NCI-H1092 (cell line): ENCODE measurements at regions not wholly inside any gene's neighbourhood (a gene's known extent, or its start where the extent isn't known, plus 50 kb on each side); places are given as distances from the start of the nearest gene placed in this dataset.
"Not testable (repeated sequence)": the region's sequence is repeated elsewhere in the genome, so short reads cannot be mapped to it uniquely, and the experiment has no call there.

Source experiments
- DNase-seq: peaks from one replicate; lab custom pipeline; 2025; lab: John Stamatoyannopoulos, UW

- DNase-seq: no peak
These were observed 492.4 kb downstream of the TNS3 start for GRCh38 chr7:47089461-47089860.

GRCh38 chr7:47089068-47089417 lies 492.9 kb downstream of the TNS3 start:
- no peak for DNase-seq

GRCh38 chr7:47088329-47089067 lies 493.4 kb downstream of the TNS3 start:
- peak; percentile 28 for DNase-seq

- no peak for DNase-seq
These were observed 494.0 kb downstream of the TNS3 start for GRCh38 chr7:47087866-47088265.

DNA sequence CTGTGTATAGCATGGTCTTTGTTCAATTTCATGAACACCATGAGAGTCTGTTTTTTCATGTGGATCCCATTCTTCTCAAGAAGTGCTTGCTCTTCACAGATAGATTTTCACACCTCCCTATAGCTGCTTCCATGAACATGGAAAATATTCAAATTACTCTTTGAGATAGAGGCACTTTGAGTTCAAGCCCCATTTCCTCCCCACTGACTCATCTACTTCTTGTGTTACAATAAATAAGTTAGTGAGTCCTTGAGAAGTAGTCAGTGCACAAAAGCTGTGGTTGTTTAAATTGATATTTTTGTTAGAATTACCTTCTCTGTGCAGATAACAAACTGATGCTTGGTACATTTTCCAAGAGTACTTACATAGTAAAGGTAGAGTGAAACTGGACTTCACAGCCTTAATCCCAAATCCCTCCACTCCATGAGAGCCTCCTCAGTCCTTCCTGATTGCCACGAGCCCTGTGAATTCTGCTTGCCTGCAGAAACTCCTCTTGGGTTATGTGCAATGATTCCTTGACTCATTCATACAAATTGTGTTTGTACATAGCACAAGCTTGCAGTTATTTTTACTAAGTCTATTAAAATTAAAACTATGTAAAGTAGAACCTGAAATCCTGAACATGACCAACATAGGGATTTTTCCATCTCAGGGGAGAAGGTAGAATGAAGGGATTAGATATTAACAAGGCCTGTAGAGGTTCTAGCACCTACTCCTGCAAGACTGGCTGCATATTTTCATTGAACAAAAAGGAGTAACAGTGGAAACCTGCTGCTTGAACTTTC lies 496.2 kb downstream of the TNS3 start:
- DNase-seq: no peak

GRCh38 chr7:47083476-47084250 lies 498.2 kb downstream of the TNS3 start:
- DNase-seq: no peak

GRCh38 chr7:47080816-47081215 lies 501.1 kb downstream of the TNS3 start:
- no peak for DNase-seq

- DNase-seq: no peak
These were observed 503.7 kb downstream of the TNS3 start for GRCh38 chr7:47078241-47078640.

GRCh38 chr7:47074702-47075153 lies 507.2 kb downstream of the TNS3 start:
- no peak for DNase-seq

DNA sequence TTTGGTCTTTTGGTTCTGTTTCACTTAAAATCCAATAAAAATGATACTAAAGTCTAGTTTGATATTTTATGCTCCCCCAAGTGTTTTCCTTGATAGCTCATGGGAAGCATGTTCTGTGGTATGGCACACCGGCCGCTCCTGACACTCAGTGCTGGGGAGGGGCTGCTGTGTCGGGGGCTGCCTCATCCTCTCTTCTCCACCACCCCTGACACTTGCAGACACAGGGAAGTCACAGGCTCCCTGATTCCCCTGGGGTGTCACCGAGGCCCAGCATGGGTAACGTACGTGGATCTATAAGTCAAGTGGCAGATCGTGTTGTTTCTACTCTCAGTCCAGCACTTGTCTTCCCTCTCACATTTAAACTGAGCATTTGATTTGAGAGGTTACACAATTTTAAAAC lies 508.6 kb downstream of the TNS3 start:
- DNase-seq: no peak

DNA sequence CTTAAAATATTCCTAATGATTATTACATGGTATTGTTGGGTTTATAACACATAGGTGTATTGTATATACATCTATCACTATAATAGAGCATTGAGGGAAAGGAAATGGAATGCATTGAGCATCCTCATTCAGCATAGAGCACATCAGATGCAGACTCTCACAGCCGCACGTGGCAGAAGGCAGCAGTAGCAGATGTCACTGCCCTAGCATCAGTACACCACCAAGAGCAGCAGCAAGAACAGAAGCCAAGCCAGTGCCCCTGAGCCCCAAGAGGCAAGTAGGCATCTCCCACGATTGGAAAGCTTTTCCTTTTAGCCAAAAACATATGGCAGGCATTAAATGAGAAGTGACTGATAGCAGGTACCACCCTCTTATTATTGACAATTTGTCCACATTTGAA lies 510.0 kb downstream of the TNS3 start:
- DNase-seq: no peak

- DNase-seq: no peak
These were observed 512.4 kb downstream of the TNS3 start for GRCh38 chr7:47069385-47070076.

DNA sequence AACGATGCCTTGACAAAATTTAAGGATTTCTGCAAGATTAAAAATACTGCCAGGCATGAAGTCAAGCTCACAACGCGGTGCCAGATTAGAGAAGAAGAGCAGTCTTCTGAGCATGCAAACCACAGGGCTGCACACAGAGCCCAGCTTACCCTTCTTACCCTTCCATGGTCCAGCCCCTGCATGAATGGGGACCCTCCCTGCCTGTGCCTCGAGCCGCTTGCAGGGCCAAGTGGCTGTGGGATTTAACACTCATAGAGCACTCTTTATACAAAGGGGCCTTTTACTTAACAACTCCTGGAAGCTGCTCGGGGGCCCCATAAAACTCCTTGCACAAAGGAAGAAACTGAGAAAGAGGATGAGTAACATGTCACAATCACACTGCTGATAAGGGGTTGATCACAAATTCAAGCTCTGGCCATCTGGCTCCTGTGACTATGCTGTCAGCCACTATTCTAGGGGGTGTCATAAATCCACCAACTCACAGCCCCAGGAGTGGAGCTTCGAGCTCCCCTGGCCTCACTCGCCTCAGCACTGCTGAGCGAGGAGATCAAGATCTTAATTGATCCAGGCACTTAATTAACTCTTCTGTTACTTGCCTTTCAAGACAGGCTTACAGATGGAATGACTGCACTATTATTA lies 514.8 kb downstream of the TNS3 start:
- no peak for DNase-seq

DNA sequence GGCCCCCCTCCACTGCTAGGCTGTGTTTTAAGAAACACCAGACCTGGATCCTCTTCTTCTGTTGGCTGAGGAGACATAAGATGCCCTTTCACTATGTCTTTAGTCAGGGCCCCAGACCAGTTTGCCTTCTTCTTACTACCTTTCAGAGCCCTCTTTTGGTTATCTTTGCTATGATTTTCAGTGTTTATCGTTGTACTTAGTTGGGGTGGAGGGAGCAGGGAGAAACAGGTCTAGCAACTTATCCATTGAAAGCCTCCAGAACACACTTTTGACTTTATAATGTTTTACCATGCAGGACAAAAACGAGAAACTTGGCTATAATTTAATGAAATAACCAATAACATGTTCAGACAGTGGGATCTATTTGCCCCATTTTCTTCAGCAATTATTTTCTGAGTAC lies 525.2 kb downstream of the TNS3 start:
- no peak for DNase-seq

GRCh38 chr7:47052541-47053208 lies 529.2 kb downstream of the TNS3 start:
- not testable (repeated sequence) for DNase-seq

- no peak for DNase-seq
These were observed 532.6 kb downstream of the TNS3 start for GRCh38 chr7:47049234-47049774.

DNA sequence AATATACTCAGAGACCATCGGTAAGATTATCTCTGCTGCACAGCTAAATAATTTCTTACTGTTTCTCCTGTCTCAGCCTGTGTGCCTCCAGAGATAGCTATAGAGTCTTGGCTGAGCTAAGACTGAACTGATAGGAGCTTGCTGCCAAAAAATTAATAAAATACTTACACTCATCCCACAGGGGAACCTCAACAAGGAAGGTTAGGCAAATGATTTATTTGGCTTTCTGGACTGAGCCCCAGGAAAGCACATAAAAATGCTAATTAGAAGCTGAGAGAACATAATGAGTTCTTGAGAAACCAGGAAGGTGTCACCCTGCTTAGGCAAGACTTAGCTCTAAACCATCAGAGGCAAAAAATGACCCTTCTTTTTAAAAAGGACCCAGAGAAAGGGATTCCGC lies 534.5 kb downstream of the TNS3 start:
- DNase-seq: no peak

GRCh38 chr7:47046949-47047348 lies 535.0 kb downstream of the TNS3 start:
- DNase-seq: no peak

- DNase-seq: no peak
These were observed 536.5 kb downstream of the TNS3 start for GRCh38 chr7:47045207-47046051.

GRCh38 chr7:47044625-47045024 lies 537.3 kb downstream of the TNS3 start:
- no peak for DNase-seq
